Esophagus muscularis mucosa (tissue), 4 donors: ENCODE measurements at regions not wholly inside any gene's neighbourhood (a gene's known extent, or its start where the extent isn't known, plus 50 kb on each side); places are given as distances from the start of the nearest gene placed in this dataset.
"Not testable (repeated sequence)": the region's sequence is repeated elsewhere in the genome, so short reads cannot be mapped to it uniquely, and the experiment has no call there.

Experiments
- EP300 ChIP-seq: sonication (generic); formaldehyde crosslinking; IDR thresholded peaks from one replicate; pipeline ENCODE4 v1.6.1; 2017; ENCODE audit warnings: antibody characterized with exemption
- POLR2A ChIP-seq: fragments of 450-650 bp; IDR thresholded peaks from one replicate; pipeline ENCODE4 v1.6.1; 2017; ENCODE audit warnings: antibody characterized with exemption, moderate library complexity, mild to moderate bottlenecking, low read depth
- TF ChIP-seq, protein P1 (sequence below), 3 experiments: fragments of 200-600 bp in 2 of 3; fragments of 450-650 bp in 1 of 3; sonication (generic) in 2 of 3; IDR thresholded peaks; one replicate each; pipeline ENCODE4 v1.5.1; 2017 to 2019; ENCODE audit warnings: antibody characterized with exemption in 3 of 3, mild to moderate bottlenecking in 2 of 3, moderate library complexity in 1 of 3

- not testable (repeated sequence) for TF ChIP-seq EP300, POLR2A
- TF ChIP-seq, protein P1, sequence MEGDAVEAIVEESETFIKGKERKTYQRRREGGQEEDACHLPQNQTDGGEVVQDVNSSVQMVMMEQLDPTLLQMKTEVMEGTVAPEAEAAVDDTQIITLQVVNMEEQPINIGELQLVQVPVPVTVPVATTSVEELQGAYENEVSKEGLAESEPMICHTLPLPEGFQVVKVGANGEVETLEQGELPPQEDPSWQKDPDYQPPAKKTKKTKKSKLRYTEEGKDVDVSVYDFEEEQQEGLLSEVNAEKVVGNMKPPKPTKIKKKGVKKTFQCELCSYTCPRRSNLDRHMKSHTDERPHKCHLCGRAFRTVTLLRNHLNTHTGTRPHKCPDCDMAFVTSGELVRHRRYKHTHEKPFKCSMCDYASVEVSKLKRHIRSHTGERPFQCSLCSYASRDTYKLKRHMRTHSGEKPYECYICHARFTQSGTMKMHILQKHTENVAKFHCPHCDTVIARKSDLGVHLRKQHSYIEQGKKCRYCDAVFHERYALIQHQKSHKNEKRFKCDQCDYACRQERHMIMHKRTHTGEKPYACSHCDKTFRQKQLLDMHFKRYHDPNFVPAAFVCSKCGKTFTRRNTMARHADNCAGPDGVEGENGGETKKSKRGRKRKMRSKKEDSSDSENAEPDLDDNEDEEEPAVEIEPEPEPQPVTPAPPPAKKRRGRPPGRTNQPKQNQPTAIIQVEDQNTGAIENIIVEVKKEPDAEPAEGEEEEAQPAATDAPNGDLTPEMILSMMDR (IDR thresholded peaks at IDR 0.05): not testable (repeated sequence)
These were observed 122.2 kb upstream of the TGFBR2 start for GRCh38 chr3:30484229-30484628.
